RCC 7860 (cell line): ENCODE measurements at regions not wholly inside any gene's neighbourhood (a gene's known extent, or its start where the extent isn't known, plus 50 kb on each side); places are given as distances from the start of the nearest gene placed in this dataset.

ENCODE experiments used
- DNase-seq: peaks from one replicate; pipeline ENCODE4 v3.0.0-alpha.2; 2015; ENCODE audit warnings: low spot score
- FAIRE-seq: peaks from 2 replicates; lab custom pipeline; 2012; peaks lifted over from hg19 to GRCh38; lab: Jason Lieb, UNC

GRCh38 chr20:42020316-42020715 lies 402.1 kb upstream of the CHD6 start:
- DNase-seq (no peak), FAIRE-seq (no peak)

DNA sequence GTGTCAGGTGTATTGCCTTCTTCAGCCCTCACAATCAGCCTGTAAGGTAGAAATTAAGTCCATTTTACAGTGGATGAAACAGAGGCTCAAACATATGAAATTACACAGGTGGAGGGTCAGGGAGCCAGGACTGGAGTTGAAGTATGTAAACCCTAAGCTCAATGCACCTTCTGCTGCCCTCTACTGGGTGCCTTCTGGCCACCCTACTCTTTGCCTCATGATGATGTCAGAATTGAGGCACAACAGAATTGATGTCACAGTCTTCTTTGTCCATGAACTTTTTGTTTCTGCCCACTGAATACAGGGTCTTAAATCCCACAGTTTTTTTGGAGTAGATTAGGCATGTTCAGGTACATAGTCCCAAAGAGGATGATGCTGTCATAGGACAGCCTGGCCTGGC lies 400.8 kb upstream of the CHD6 start:
- FAIRE-seq (no peak), DNase-seq (no peak)

DNA sequence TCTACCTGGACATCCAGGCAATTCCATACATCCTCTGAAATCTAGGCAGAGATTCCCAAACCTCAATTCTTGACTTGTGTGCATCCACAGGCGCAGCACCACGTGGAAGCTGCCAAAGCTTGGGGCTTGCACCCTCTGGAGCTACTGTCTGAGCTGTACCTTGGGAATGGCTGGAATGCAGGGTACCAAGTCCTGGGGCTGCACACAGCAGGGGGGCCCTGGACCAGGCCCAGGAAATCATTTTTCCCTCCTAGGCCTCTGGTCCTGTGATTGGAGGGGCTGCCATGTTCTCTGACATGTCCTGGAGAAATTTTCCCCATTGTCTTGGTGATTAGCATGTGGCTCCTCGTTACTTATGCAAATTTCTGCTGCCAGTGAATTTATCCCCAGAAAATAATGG lies 391.9 kb upstream of the CHD6 start:
- FAIRE-seq (no peak), DNase-seq (no peak)

DNA sequence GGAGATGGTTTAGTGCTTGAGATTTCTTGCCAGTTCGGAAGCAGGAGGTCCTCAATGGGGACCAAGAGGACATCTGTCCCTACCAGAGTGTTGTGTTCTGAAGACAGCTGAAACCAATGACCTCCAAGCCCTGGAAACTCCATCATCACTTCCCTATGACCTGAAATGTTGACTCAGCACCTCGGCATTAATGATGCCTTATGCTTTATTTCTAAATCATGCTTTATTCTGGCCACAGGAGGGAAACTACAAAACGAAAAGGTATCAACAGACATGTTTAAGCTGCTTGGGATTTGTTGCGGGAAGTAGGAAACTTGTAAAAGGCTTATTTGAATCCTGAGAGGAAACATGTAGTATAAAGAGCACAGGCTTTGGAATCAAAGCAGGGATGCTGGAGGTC lies 389.1 kb upstream of the CHD6 start:
- no peak for DNase-seq

GRCh38 chr20:42005211-42005610 lies 387.0 kb upstream of the CHD6 start:
- FAIRE-seq (no peak), DNase-seq (no peak)

More for the DNA sequence above, 389.1 kb upstream of the CHD6 start:
- no peak for FAIRE-seq

DNA sequence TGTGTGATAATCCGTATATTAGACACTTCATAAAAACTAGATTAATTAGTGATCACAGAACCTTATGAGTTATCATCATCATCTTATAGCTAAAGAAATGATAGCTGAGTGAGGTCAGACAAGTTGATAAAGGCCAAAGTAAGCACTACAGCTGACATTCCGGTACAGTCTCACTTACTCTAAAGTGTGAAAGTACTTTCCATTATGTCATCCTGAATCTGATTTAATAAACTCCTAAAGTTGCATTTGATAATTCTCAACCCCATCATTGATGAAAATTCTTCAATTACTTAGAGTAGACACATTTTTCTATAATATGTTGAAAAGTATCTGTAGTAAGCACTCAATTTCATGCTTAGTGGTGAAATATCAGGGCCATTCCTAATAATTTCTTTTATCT lies 385.2 kb upstream of the CHD6 start:
- no peak for DNase-seq
- FAIRE-seq: no peak

- no peak for FAIRE-seq
- DNase-seq: no peak
These were observed 380.6 kb upstream of the CHD6 start for GRCh38 chr20:41998539-41999341.

DNA sequence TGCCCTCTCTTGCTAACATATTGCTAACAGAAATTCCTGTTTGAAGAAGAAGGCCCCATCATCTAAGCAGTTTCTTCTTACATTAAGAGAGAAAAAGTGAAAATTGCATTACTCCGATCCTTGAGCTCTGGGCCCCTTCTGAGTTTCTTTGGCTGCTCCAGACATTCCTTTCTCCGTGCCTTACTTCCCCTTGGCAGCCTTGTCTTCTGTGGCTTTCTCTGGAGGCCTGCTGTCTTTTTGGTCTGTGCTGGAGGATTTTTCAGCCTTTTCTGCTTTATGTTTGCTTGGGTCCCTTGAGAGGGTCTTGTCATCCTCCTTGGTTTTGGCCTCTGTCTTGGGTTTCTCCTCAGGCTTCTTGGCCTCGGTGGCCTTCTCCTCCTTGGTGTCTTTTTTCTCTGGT lies 378.8 kb upstream of the CHD6 start:
- no peak for FAIRE-seq

GRCh38 chr20:41992481-41992880 lies 374.3 kb upstream of the CHD6 start:
- no peak for FAIRE-seq

More for the DNA sequence above, 378.8 kb upstream of the CHD6 start:
- no peak for DNase-seq

DNA sequence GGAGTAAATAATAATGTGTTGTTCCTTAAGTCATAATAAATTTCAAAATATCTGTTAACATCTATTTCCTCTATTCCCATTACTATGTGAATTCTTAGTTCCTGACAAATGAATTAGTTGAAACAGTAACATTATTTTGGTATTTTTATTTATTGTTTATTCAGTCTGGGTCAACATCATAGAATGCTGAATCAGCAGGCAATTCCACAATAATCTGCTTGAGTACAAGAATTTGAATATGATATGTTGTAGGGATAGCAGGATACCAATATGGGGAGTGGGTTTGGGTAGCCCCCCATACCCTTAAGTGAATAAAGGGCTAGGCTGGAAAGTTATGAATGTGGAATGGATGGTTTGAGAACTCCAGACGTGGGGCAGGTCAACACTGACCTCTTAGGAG lies 373.2 kb upstream of the CHD6 start:
- FAIRE-seq: no peak
- DNase-seq: no peak

More at GRCh38 chr20:41992481-41992880, 374.3 kb upstream of the CHD6 start:
- no peak for DNase-seq

- no peak for DNase-seq
- no peak for FAIRE-seq
These were observed 371.9 kb upstream of the CHD6 start for GRCh38 chr20:41989935-41990635.

DNA sequence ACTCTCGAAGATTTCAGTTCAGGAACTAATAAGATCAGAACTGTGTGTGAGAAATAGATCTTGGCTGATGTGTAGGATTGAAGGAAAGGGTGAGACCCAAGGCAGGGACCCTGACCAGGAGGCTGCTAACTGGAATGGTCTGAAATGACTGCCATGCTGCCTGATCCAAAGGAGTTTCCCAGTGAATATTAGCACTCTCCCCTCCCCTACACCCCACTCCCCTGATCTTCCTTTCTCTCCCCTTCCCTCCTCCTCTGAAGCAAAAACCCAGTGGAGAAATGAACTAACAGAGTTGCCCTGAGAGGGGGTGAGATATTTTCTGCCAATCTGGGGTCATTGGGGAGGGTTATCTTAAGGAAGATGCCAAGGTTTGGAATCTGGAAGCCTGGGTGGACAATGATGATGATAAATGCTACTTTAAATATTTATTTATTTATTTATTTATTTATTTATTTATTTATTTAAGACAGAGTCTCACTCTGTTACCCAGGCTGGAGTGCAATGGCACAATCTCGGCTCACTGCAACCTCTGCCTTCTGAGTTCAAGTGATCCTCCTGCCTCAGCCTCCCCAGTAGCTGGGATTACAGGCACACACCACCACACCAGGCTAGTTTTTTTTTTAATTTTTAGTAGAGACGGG lies 371.0 kb upstream of the CHD6 start:
- DNase-seq (no peak), FAIRE-seq (no peak)

- no peak for FAIRE-seq
These were observed 365.9 kb upstream of the CHD6 start for GRCh38 chr20:41984031-41984430.

GRCh38 chr20:41983159-41983558 lies 365.0 kb upstream of the CHD6 start:
- FAIRE-seq (no peak), DNase-seq (no peak)

More at GRCh38 chr20:41984031-41984430, 365.9 kb upstream of the CHD6 start:
- no peak for DNase-seq

DNA sequence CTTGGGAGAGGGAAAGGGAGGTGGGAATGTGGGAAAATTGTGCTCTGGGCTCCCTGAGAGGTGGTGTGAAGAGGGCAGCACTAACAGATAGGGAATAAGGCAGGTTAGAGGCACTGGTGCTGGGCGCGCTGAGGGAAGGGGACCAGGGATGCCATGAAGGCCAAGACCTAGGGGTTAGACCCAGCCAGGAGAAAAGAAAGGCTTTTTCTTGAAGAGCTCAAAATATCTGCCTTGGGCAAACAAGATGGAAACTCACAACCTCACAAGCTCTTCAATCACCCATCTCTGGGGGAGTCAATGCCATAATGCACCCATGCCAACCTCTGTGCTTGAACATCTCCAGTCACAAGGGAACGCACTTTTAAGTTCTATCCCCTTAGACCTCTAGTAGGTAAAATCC lies 363.6 kb upstream of the CHD6 start:
- no peak for DNase-seq
- no peak for FAIRE-seq

- no peak for FAIRE-seq
- DNase-seq: no peak
These were observed 360.7 kb upstream of the CHD6 start for GRCh38 chr20:41978875-41979274.

- DNase-seq (no peak), FAIRE-seq (no peak)
These were observed 360.1 kb upstream of the CHD6 start for GRCh38 chr20:41978246-41978790.

DNA sequence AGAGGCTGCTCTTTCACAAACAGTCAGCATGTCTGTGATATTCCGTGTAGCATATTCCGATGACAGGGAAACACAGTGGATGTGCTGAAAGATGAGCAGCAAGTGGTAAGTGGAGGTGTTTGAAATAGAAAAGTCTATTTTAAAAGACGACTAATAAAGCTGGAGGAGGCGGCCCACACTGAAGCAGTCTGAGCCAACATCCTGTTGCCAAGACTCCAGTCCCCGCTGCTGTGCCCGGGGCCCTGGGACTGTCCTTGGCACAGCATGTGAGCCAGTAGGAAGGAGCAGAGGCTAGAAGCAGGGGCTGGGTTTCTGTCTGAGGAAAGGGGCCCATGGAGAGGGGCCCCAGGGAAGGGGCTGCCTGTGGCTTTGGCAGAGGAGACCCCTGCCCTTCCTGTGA lies 351.5 kb upstream of the CHD6 start:
- no peak for FAIRE-seq
- DNase-seq: no peak

GRCh38 chr20:41960166-41960565 lies 342.0 kb upstream of the CHD6 start:
- DNase-seq (no peak), FAIRE-seq (no peak)

DNA sequence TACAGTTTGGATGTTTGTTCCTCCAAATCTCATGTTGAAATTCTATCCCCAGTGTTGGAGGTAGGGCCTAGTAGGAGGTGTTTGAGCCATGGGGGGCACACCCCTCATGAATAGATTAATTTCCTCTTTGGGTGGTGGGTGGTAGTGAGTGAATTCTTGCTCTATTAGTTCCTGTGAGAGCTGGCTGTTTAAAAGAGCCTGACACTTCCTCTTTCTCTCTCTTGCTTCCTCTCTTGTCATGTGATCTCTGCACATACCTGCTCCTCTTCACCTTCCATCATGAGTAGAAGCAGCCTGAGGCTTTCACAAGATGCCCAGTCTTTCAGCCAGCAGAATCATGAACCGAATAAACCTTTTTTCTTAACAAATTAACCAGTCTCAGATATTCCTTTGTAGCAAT lies 340.2 kb upstream of the CHD6 start:
- DNase-seq (no peak), FAIRE-seq (no peak)

DNA sequence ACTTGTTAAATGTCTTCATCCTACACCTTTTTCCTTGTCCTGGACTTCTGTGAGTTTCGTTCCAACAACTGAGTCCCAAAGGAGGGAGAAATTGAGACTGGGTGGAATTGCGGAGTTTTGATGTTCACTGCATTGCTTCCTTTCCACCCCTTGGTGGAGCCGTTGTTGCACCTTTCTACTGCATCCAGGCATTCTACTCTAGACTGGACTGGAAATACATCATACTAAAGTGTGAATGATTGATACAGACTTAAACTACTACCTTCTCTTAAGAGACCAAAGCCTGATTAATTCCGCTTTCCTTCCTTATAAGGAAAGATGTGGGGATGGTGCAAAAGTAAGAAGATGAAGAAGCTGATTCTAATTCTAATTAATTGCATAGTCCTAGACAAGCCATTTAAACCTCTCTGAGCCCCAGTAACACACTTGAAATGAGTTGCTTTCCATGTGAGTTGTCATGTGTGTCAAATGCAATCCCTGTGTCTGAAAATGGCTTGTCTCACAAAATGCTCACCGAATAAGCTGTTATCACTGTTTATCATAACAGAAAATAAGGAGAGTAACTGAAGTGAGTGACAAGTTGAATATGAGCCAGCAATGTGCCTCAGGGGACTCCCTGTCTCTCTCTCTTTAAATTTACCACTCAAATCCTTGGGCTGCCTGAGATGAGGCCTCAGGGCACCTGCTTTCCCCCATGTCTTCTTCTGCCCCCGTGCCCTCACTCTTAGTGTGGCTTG lies 338.3 kb upstream of the CHD6 start:
- DNase-seq (peak; percentile 31), FAIRE-seq (no peak)
